T-cell (primary cell): ENCODE measurements at regions not wholly inside any gene's neighbourhood (a gene's known extent, or its start where the extent isn't known, plus 50 kb on each side); places are given as distances from the start of the nearest gene placed in this dataset.
"Not testable (repeated sequence)": the region's sequence is repeated elsewhere in the genome, so short reads cannot be mapped to it uniquely, and the experiment has no call there.

Experiments used
- ATAC-seq, 4 experiments: fragments of 200-7000 bp in 3 of 4; fragments of 150-1000 bp in 1 of 4; cut with Tn5 transposase; replicated peaks in 1 of 4; 1 replicate in 3 of 4; 2 replicates in 1 of 4; pipeline ENCODE4 v1.10.0; 2021; ENCODE audit warnings: moderate library complexity in 3 of 4, mild to moderate bottlenecking in 2 of 4, moderate number of reproducible peaks in 1 of 4
- CTCF ChIA-PET, 2 donors: fragments of 300-600 bp; sonication (Branson Sonifier 250); formaldehyde crosslinking; loops; one replicate each; lab custom pipeline; 2022; ENCODE audit warnings: antibody characterized with exemption in 2 of 2; lab: Charles Lee
- POLR2A ChIA-PET, 2 donors: fragments of 300-600 bp; sonication (Branson Sonifier 250); formaldehyde crosslinking; loops; one replicate each; lab custom pipeline; 2022; ENCODE audit warnings: antibody characterized with exemption in 2 of 2; lab: Charles Lee
- DNase-seq, 35 experiments: peaks; one replicate each; pipeline versions ENCODE4 v3.0.0 to v3.0.0-alpha.2; 2013 to 2023
- H3K27ac ChIP-seq: one replicate; pipeline ENCODE4 v1.5.1; 2013; ENCODE audit warnings: low read length
- H3K27me3 ChIP-seq, 2 experiments: replicated peaks in 1 of 2; 1 replicate in 1 of 2; 2 replicates in 1 of 2; pipeline versions ENCODE4 v1.6.1 to v1.7.0; 2013; ENCODE audit warnings: low read length in 1 of 2, mixed read lengths in 1 of 2; ENCODE audit not compliant: control insufficient read depth in 2 of 2, insufficient read depth in 2 of 2; ENCODE audit errors: extremely low read depth in 1 of 2
- H3K36me3 ChIP-seq, 2 donors: 1 replicate in 1 of 2; 2 replicates in 1 of 2; pipeline versions ENCODE4 v1.6.1 to v1.7.0; 2013; ENCODE audit warnings: low read length in 1 of 2; ENCODE audit not compliant: control insufficient read depth in 2 of 2, insufficient read depth in 1 of 2; ENCODE audit errors: extremely low read depth in 1 of 2
- H3K4me1 ChIP-seq, 2 experiments: 1 replicate in 1 of 2; 2 replicates in 1 of 2; pipeline versions ENCODE4 v1.6.1 to v1.7.0; 2013; ENCODE audit warnings: low read length in 2 of 2, mixed read lengths in 1 of 2; ENCODE audit not compliant: insufficient read depth in 2 of 2, control insufficient read depth in 1 of 2; ENCODE audit errors: extremely low read depth in 1 of 2
- H3K4me3 ChIP-seq, 2 donors: 1 replicate in 1 of 2; 2 replicates in 1 of 2; pipeline versions ENCODE4 v1.5.1 to v1.7.0; 2013; ENCODE audit warnings: mild to moderate bottlenecking in 2 of 2, low read length in 1 of 2, moderate library complexity in 1 of 2; ENCODE audit not compliant: control insufficient read depth in 1 of 2; ENCODE audit errors: extremely low read depth in 1 of 2
- H3K9me3 ChIP-seq: 2 replicates; pipeline ENCODE4 v1.7.0; 2013
- H3K27ac Mint-ChIP-seq, 2 donors: one replicate each; pipeline ENCODE4 v1.8.0; 2020 to 2021; ENCODE audit warnings: mild to moderate bottlenecking in 2 of 2, mixed read lengths in 2 of 2
- H3K27me3 Mint-ChIP-seq, 2 donors: one replicate each; pipeline ENCODE4 v1.8.0; 2021 to 2022; ENCODE audit warnings: mixed read lengths in 2 of 2
- H3K36me3 Mint-ChIP-seq: one replicate; pipeline ENCODE4 v1.8.0; 2021; ENCODE audit warnings: mixed read lengths
- H3K4me1 Mint-ChIP-seq, 3 donors: one replicate each; pipeline ENCODE4 v1.8.0; 2020 to 2022; ENCODE audit warnings: mixed read lengths in 3 of 3, mild to moderate bottlenecking in 1 of 3
- H3K4me3 Mint-ChIP-seq, 3 donors: one replicate each; pipeline ENCODE4 v1.8.0; 2020 to 2022; ENCODE audit warnings: mild to moderate bottlenecking in 3 of 3, mixed read lengths in 3 of 3, moderate library complexity in 3 of 3
- H3K9me3 Mint-ChIP-seq, 3 donors: one replicate each; pipeline ENCODE4 v1.8.0; 2020 to 2022; ENCODE audit warnings: mixed read lengths in 3 of 3
- WGBS: methylation state at CpG from one replicate; pipeline ENCODE4 v1.1.5; 2013; ENCODE audit warnings: missing lambda C conversion rate; ENCODE audit not compliant: insufficient coverage; 5-methylcytosine and 5-hydroxymethylcytosine counted together

GRCh38 chr6:68533339-68533795 is 101.7 kb upstream of the ADGRB3 start:
- H3K36me3 ChIP-seq = no peaks in the 10 kb centered on the region

GRCh38 chr6:68527691-68528090 is 107.4 kb upstream of the ADGRB3 start:
- no peak overlapping the region for H3K4me3 ChIP-seq
- no peak overlapping the region for H3K27ac ChIP-seq
- Mint-ChIP-seq H3K27me3 (no peaks in the 10 kb centered on the region), H3K27ac (no peak overlapping the region), H3K9me3 (peaks cover under 1 to 12% (median 6%) of the 10 kb centered on the region in 3 donors), H3K36me3 (no peaks in the 10 kb centered on the region), H3K4me1 (no peaks in the 10 kb centered on the region), H3K4me3 (no peak overlapping the region)
- no peaks in the 10 kb centered on the region for H3K27me3 ChIP-seq
- POLR2A ChIA-PET = no interaction called here
- no peaks in the 10 kb centered on the region for H3K4me1 ChIP-seq
- no peaks in the 10 kb centered on the region for H3K9me3 ChIP-seq
- DNase-seq = no peak
- CTCF ChIA-PET = interaction anchor here in 1 of 2 donors (0.6 kb wide), 1 partner anchor 27 kb away, joined by 4 read pairs; no protein-coding TSS in a partner anchor
- ATAC-seq = no peak
- 100% methylated on average over 3 of the region's 4 CpGs for WGBS
- no peaks in the 10 kb centered on the region for H3K36me3 ChIP-seq

More at GRCh38 chr6:68533339-68533795, 101.7 kb upstream of the ADGRB3 start:
- WGBS = 94% methylated on average over 12 of the region's 21 CpGs
- H3K36me3 Mint-ChIP-seq = no peaks in the 10 kb centered on the region
- H3K4me3 Mint-ChIP-seq = no peak overlapping the region
- no peaks in the 10 kb centered on the region for H3K4me1 ChIP-seq
- no peak overlapping the region for H3K4me3 ChIP-seq
- peaks cover 0 to 2% (median 2%) of the 10 kb centered on the region in 3 donors for H3K9me3 Mint-ChIP-seq
- no peaks in the 10 kb centered on the region for H3K9me3 ChIP-seq
- no peak overlapping the region for H3K27ac ChIP-seq
- H3K27me3 Mint-ChIP-seq = no peaks in the 10 kb centered on the region
- no peaks in the 10 kb centered on the region for H3K4me1 Mint-ChIP-seq
- no peaks in the 10 kb centered on the region for H3K27me3 ChIP-seq
- no peak for ATAC-seq
- ChIA-PET POLR2A (no interaction called here), CTCF (no interaction called here)
- no peak for DNase-seq
- H3K27ac Mint-ChIP-seq = no peak overlapping the region

- Mint-ChIP-seq H3K36me3 (no peaks in the 10 kb centered on the region), H3K4me1 (no peaks in the 10 kb centered on the region), H3K27me3 (no peaks in the 10 kb centered on the region), H3K4me3 (no peak overlapping the region), H3K27ac (no peak overlapping the region), H3K9me3 (peaks cover 7 to 17% (median 11%) of the 10 kb centered on the region in 3 donors)
- CTCF ChIA-PET = no interaction called here
- WGBS = no CpG with 5 or more reads among the region's 6 CpGs
- no peak overlapping the region for H3K27ac ChIP-seq
- H3K4me3 ChIP-seq = no peak overlapping the region
- no peaks in the 10 kb centered on the region for H3K27me3 ChIP-seq
- POLR2A ChIA-PET = no interaction called here
- ATAC-seq (no peak), DNase-seq (no peak)
- no peaks in the 10 kb centered on the region for H3K9me3 ChIP-seq
- H3K36me3 ChIP-seq = no peaks in the 10 kb centered on the region
- no peaks in the 10 kb centered on the region for H3K4me1 ChIP-seq
These were observed 128.2 kb upstream of the ADGRB3 start for GRCh38 chr6:68506911-68507310.

- ATAC-seq (no peak), DNase-seq (no peak)
- Mint-ChIP-seq H3K4me1 (no peaks in the 10 kb centered on the region), H3K9me3 (peaks cover 7 to 14% (median 11%) of the 10 kb centered on the region in 3 donors), H3K36me3 (no peaks in the 10 kb centered on the region), H3K4me3 (no peak overlapping the region), H3K27me3 (no peaks in the 10 kb centered on the region), H3K27ac (no peak overlapping the region)
- no CpG with 5 or more reads among the region's 1 CpG for WGBS
- Histone ChIP-seq H3K9me3 (no peaks in the 10 kb centered on the region), H3K27ac (no peak overlapping the region), H3K4me3 (no peak overlapping the region), H3K36me3 (no peaks in the 10 kb centered on the region), H3K4me1 (no peaks in the 10 kb centered on the region), H3K27me3 (no peaks in the 10 kb centered on the region)
- ChIA-PET CTCF (no interaction called here), POLR2A (no interaction called here)
These were observed 132.1 kb upstream of the ADGRB3 start for GRCh38 chr6:68502946-68503345.

- Mint-ChIP-seq H3K27me3 (no peaks in the 10 kb centered on the region), H3K27ac (no peak overlapping the region), H3K9me3 (peaks cover 0 to 8% (median 0%) of the 10 kb centered on the region in 3 donors), H3K4me1 (no peaks in the 10 kb centered on the region), H3K36me3 (no peaks in the 10 kb centered on the region), H3K4me3 (no peak overlapping the region)
- no CpG with 5 or more reads among the region's 1 CpG for WGBS
- ATAC-seq (no peak), DNase-seq (no peak)
- Histone ChIP-seq H3K4me3 (no peak overlapping the region), H3K4me1 (no peaks in the 10 kb centered on the region), H3K27ac (no peak overlapping the region), H3K36me3 (no peaks in the 10 kb centered on the region), H3K9me3 (no peaks in the 10 kb centered on the region), H3K27me3 (no peaks in the 10 kb centered on the region)
- ChIA-PET CTCF (no interaction called here), POLR2A (no interaction called here)
These were observed 137.2 kb upstream of the ADGRB3 start for GRCh38 chr6:68497927-68498326.

GRCh38 chr6:68494880-68495279 is 140.2 kb upstream of the ADGRB3 start:
- H3K9me3 Mint-ChIP-seq, CTCF ChIA-PET, H3K27ac Mint-ChIP-seq, H3K4me3 ChIP-seq, POLR2A ChIA-PET, H3K27me3 ChIP-seq, H3K4me3 Mint-ChIP-seq, H3K4me1 Mint-ChIP-seq, H3K9me3 ChIP-seq, DNase-seq, H3K36me3 ChIP-seq, H3K36me3 Mint-ChIP-seq, H3K4me1 ChIP-seq, H3K27ac ChIP-seq, H3K27me3 Mint-ChIP-seq, ATAC-seq: not testable (repeated sequence)
- 80% methylated on average over 1 of the region's 3 CpGs for WGBS

GRCh38 chr6:68476611-68477010 is 158.5 kb upstream of the ADGRB3 start:
- no peak overlapping the region for H3K27ac Mint-ChIP-seq
- H3K9me3 Mint-ChIP-seq = peaks cover 6 to 14% (median 9%) of the 10 kb centered on the region in 3 donors
- 27% methylated on average over 2 of the region's 2 CpGs for WGBS
- Histone ChIP-seq H3K36me3 (no peaks in the 10 kb centered on the region), H3K27ac (no peak overlapping the region), H3K9me3 (no peaks in the 10 kb centered on the region), H3K4me3 (no peak overlapping the region), H3K27me3 (no peaks in the 10 kb centered on the region), H3K4me1 (no peaks in the 10 kb centered on the region)
- ChIA-PET CTCF (no interaction called here), POLR2A (interaction anchor here in 1 of 2 donors (0.6 kb wide), 1 partner anchor 26 kb away, joined by 3 read pairs; no protein-coding TSS in a partner anchor)
- H3K4me3 Mint-ChIP-seq = no peak overlapping the region
- H3K4me1 Mint-ChIP-seq = no peaks in the 10 kb centered on the region
- ATAC-seq (no peak), DNase-seq (no peak)
- H3K36me3 Mint-ChIP-seq = no peaks in the 10 kb centered on the region
- no peaks in the 10 kb centered on the region for H3K27me3 Mint-ChIP-seq
